GM23248 (cell line): ENCODE measurements at regions not wholly inside any gene's neighbourhood (a gene's known extent, or its start where the extent isn't known, plus 50 kb on each side); places are given as distances from the start of the nearest gene placed in this dataset.

Experiments used
- EZH2 ChIP-seq: fragments of 200-600 bp; sonication (generic); IDR thresholded peaks from 2 replicates; pipeline ENCODE4 v1.6.1; 2018; ENCODE audit warnings: antibody characterized with exemption, mild to moderate bottlenecking; ENCODE audit not compliant: insufficient read depth, poor library complexity, severe bottlenecking
- EZH2phosphoT487 ChIP-seq: fragments of 200-600 bp; sonication (generic); IDR thresholded peaks from 2 replicates; pipeline ENCODE4 v1.6.1; 2018; ENCODE audit warnings: antibody characterized with exemption, moderate library complexity, mild to moderate bottlenecking, low read depth; ENCODE audit not compliant: insufficient read depth

DNA sequence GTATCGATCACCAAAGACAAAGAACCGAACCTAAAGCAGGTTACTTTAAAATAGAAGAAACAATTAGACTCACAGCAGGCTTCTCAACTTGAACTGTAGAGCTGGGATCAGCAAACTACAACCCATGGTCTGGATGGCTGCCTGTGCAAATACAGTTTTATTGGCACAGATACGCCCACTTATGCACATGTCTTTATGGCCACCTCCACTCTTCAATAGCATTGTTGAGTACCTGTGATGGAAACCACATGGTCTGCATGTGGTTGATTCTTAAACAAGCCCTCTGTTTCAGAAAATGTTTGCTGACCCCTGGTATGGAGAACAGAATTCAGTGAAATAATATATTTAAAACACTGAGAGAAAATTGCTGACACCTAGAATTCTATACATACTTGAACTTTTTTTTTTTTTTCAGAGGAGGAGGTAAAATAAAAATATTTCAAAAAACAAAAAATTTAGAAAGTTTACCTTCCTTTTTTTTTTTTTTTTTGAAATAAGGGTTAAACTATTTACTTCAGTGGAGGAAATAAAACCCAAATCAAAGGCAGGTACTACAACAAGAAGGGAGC, 263.8 kb upstream of the ATP10A start:
- TF ChIP-seq EZH2 (no peak), EZH2phosphoT487 (no peak)
